CD4-positive, alpha-beta T cell treated with Interleukin-15 for 1 hour (primary cell): ENCODE measurements at regions not wholly inside any gene's neighbourhood (a gene's known extent, or its start where the extent isn't known, plus 50 kb on each side); places are given as distances from the start of the nearest gene placed in this dataset.

Experiments
- DNase-seq: peaks from one replicate; pipeline ENCODE4 v3.0.0-alpha.2; 2020

DNA sequence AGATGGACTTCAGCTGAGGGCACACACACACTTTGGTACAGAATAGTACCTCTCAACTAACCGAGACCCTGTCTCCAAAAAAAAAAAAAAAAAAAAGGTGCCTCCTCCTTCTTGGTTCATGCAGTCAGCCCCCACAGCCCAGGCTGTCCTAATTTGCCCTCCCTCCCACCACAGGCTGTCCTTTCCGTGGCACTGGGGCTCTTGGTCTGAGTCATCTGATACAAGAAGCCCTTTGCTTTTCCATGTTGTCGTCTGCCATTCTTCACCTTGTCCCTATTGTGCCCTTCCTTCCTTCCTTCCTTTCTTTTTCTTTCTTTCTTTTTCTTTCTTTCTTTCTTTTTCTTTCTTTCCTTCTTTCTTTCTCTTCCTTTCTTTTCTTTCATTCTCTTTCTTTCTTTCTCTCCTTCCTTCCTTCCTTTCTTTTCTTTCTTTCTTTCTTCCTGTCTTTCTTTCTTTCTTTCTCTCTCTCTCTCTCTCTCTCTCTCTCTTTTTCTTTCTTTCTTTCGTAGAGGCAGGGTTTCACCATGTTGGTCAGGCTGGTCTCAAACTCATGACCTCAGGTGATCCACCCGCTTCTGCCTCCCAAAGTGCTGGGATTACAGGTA is 96.0 kb upstream of the IKZF1 start:
- no peak for DNase-seq

GRCh38 chr7:50207686-50208255 is 96.7 kb upstream of the IKZF1 start:
- DNase-seq, result no peak

DNA sequence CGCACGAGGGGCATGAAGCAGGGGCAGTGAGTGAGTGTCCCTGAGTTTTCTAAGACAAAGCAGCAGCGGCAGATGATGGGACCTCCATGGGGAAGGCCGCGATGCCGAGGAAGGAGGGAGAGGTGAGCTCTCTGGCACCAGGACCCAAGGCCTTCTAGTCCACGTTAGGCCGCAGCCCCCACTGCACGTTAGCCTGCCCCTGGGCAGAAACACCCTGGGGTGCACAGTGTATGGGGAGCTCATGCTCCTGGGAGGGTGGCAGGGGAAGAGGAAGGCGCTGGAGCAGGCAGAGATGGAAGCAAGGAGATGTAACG is 97.3 kb upstream of the IKZF1 start:
- DNase-seq, result no peak

DNA sequence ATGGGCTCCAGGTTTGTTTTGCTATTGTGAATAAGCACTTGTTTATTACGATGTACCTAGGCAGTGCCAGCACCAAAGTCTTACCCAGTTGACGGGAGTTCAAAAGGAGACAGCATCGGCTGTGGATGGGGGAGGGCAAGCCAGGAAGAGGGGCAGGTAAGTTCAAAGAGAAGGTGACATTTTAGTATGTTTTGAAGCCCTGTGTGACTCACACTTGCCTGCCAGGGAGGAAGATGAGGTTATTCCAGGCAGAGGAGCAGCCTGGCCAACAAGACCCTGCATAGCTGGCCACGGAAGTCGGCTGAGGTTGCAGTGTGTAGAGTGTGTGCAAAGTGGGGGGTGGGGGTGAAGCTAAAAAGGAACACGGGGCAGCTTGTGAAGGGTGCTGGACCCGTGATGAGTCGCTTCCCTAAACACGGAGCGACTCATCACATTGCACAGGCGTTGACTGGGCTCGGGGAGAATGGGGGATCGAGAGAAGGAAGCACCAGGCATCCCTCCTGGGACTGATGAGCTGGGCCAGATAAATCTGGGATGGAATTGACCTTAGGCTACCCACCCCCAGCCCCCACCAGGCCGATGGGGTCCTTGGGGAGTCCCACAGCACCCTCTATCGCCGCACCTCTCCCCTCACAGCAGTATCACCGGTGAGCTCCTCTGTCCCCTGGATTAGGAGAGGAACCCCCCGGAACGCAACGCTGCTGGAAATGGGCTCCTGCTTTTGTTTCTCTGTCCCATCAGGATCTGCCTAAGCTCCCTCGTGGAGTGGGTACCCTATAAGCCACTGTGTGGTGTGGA is 97.9 kb upstream of the IKZF1 start:
- peak; percentile 85 for DNase-seq

DNA sequence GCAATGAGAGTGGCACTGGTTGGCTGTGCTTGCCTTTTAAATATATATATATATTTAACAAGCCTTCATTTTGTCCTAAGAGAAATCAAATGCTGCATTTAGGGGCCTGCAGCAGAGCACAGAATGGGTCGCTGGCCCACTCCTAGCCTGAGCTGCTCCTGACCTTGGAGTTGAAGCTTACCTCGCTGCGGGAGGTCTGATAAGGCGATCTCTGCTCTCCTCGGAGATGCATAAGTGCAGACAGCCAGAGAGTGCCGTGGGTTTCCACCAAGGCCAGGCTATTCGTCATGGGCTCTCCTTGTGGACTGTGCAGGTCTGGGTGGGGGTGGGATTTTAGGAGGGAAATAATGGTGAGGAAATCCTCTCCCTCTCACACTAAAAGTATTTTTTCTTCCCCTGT is 99.5 kb upstream of the IKZF1 start:
- no peak for DNase-seq

- no peak for DNase-seq
These were observed 99.9 kb upstream of the IKZF1 start for GRCh38 chr7:50204581-50204980.

DNA sequence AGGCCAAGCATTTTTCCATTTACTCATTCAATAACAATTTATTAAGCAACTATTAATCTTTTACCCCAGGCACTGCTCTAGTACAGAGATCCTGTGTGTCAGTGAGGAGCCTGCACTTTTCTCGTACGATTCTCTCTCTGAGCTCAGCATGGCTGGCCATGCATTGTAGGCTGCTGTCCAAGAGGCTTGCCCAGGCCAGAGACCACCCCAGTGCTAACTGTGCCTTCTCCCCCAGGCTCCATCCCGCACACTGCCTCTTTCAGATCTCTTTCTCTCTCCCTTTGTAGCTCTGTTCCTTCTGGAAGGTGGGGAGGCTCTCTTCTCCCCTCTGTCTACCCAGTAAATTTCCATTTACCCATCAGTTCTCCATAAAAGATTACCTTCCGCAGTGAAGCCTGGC is 101.0 kb upstream of the IKZF1 start:
- DNase-seq, result no peak

- DNase-seq, result no peak
These were observed 102.4 kb upstream of the IKZF1 start for GRCh38 chr7:50202052-50202555.

DNA sequence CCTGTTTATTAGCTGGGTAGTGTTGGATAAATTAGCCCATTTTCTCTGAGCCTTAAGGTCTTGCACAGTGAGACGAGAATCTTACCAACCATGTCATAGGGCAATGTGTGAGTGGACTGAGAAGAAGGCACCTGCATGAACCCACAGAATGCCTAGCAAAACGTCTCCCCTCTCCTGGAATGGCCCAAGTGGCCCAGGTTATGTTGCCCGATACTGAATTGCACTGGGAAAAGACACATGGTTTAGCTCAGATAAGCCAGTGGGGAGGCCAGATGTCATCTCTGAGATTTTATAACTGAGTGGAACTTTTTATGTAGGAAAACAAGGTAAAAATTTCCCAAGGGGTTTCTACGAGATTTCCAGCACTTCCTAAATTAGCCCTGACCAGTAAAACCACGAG is 104.7 kb upstream of the IKZF1 start:
- DNase-seq, result no peak

- no peak for DNase-seq
These were observed 104.5 kb upstream of the ZPBP start for GRCh38 chr7:50197549-50197948.

DNA sequence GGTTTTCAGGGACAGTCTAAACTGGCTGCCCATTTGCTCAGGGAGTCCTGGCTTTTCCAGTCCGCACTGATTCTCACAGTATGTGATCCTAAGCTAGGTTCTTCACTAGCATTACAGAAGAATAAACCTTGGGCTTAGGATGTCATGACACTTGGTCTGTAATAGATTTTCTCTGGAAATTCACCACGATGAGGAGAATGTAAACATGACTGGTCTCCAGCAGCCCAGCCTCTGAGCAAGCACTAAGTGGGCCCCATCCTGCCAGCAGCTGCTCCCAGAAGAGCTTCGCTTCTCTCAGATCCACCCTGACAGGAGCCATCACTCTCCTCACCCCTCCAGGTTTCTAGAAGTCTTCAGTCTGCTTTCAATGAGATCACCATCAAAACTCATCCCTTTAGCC is 103.7 kb upstream of the ZPBP start:
- no peak for DNase-seq

- DNase-seq, result no peak
These were observed 97.7 kb upstream of the ZPBP start for GRCh38 chr7:50190776-50191175.

DNA sequence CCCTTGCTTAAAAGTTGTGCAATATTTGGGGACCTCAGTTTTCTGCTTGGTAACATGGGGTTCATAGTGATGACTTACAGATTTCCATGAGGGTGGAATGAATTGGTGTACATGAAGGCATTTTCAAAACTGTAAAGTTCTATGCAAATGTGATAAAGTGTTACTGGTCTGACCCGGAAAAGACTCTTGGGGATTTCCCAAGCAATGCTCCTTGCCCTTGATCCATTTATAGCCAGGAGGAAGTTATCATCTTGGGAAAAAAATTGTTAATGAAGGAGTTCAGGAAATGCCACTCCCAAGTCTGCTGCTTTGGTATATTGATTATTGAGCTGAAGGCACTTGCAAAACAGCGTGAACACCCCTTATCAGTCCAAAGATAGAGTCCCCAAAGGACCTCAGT is 96.3 kb upstream of the ZPBP start:
- no peak for DNase-seq

DNA sequence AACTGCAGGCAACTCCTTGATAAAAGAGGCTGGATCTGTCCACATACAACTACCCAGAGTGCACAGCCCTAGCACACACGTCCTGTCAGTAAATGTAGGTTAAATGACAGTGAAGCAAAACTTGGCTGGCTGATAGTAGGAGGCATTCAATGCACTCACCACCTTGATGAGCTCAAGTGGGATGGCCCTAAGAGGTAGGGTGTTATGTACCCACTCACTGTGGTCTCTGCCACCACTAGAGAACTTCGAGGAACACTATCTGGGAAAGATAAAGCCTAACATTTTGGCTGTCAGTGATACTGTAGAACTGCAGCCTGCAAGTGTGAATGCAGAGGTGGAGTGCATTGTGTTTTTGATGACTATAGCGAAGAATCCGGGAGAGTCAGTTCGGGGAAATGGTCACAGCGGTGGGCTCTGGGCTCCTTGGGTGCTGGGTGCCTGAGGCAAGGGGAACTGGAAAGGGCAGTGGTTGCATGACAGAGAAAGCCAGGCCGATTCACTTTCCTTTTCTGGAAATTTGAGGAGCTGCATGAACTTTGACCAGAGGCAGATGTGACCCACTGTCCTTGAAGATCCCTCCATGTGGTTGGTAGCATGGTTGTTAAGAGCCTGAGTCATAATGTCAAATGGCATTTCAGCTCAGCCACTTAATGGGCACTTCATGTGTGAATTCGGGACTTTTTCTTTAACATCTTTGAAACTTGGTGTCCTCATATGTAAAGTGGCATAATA is 93.1 kb upstream of the ZPBP start:
- no peak for DNase-seq

DNA sequence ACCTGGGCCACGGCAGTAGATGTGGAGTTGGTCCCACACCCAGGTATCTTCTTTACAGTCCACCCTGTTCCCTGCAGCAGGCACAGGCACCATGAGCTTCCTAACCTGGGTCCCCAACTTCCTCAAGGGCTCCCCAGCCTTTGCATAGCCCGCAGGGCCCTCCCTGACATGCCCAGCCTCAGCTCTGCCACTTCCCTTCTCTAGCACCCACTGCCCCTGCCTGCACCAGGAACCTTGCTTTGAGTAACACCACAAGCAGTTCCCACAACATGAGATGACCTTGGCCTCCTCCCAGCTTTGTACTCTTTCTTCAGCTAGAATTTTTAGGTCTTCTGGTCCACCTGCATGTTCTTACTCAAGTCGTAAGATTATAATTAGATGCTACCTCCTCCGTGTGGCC is 92.2 kb upstream of the ZPBP start:
- DNase-seq, result no peak

DNA sequence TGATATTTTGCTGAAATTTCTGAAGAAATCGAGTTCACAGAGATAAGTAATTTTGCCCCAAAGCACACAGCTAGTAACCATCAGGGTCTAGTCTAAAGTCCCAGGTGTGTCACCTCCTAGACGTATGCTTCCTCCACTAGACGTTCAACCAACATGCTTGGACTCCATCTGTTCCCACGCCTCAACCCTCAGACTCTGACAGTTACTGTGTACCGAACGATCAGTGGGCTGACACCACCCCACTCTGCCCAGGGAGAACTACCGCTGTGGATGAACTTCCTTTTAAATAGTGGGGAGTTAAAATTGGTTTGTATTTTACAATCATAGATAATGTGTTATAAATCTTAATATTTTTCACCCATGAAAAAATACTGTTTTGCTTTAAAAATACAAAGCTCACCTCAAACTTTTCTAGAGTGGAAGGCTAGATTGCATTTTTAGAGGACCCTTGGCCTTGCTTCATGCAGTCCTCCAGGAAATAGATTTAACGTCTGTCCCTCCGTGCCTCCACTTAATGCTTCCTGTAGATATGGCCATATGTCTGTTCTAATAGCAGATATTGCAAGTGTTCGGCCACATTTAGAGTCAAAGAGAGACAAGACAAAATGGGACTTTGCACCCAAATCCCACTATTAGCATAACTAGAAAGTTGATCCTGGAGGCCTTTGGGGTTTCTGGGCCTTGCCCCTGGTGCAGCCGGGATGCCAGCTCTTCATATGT is 91.4 kb upstream of the ZPBP start:
- DNase-seq, result no peak

DNA sequence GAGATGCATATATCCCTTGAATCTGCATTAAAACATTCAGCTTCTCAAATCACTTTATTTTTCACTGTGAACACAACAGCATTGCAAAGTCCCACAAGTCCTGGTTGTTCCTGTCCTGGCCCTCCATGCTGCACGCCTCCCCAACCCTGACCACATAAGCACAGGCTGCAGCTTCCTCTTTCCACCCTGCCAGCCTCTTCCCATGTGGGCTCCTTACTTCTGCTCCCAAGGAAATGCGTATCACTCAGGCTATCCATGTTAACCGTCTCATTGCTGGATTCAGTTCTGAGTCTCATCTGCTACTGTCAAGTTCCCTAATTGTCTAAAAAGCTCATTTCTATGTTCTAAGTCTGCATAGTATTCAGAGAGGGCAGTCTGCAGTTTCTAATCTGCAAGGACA is 89.7 kb upstream of the ZPBP start:
- no peak for DNase-seq

DNA sequence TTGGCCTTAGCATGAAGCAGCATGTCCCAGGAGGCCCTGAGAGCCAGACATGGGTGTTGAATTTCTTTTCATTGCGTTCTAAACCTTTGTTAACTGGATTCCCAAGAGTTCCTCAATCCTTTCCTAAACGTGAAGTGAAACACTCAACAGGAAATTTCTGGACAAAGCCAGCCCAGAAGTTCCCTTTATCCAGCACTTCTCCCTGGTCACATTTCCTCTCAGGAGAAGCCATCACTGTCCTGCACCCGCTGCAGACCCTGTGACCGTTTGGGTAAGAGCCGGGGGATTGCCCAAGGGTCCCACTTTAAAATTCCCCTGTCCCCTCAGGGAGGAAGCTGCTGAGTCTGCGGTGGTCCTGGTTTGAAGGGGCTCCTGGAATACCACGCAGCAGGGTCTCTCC is 88.0 kb upstream of the ZPBP start:
- DNase-seq, result no peak

DNA sequence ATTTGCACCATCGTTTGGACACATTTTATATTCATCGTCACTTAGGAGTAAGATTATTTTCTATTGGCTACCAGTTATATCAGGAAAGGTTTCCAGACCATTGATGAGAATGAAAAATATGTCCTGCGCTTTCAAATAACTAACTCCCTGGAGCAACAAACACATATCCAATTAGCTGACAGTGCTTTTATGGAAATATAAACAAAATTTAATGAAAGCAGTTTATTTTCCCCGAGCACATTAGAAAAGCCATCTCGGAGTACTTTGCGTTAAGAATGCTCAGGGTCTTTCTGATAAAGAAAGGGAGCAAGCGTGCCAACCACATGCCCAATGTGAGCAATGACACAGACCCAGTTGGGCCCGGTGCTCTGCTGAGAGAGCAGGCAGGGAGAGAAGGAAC is 85.1 kb upstream of the ZPBP start:
- no peak for DNase-seq

- DNase-seq, result no peak
These were observed 81.9 kb upstream of the ZPBP start for GRCh38 chr7:50174948-50175347.

GRCh38 chr7:50166997-50167965 is 74.2 kb upstream of the ZPBP start:
- no peak for DNase-seq
